ENCODE measurements at regions not wholly inside any gene's neighbourhood (a gene's known extent, or its start where the extent isn't known, plus 50 kb on each side); places are given as distances from the start of the nearest gene placed in this dataset.

- ChIA-PET CTCF (no interaction called here), POLR2A (no interaction called here)
- DNase-seq (ENCODE audit: low read depth, low spot score): no peak
- no peak for TF ChIP-seq CTCF (IDR thresholded peaks at IDR 0.05; ENCODE audit: insufficient read depth, low read length, missing control alignments)
- H3K4me3 ChIP-seq (ENCODE audit: low read depth, low read length): no peak overlapping the region
These were observed 73.9 kb upstream of the NR5A2 start for GRCh38 chr1:199953651-199954050.

- no peak overlapping the region for H3K4me3 ChIP-seq (ENCODE audit: low read depth, low read length)
- no peak for TF ChIP-seq CTCF (IDR thresholded peaks at IDR 0.05; ENCODE audit: insufficient read depth, low read length, missing control alignments)
- ChIA-PET CTCF (no interaction called here), POLR2A (no interaction called here)
- DNase-seq (ENCODE audit: low read depth, low spot score): no peak
These were observed 72.8 kb upstream of the NR5A2 start for GRCh38 chr1:199954699-199955098.

DNA sequence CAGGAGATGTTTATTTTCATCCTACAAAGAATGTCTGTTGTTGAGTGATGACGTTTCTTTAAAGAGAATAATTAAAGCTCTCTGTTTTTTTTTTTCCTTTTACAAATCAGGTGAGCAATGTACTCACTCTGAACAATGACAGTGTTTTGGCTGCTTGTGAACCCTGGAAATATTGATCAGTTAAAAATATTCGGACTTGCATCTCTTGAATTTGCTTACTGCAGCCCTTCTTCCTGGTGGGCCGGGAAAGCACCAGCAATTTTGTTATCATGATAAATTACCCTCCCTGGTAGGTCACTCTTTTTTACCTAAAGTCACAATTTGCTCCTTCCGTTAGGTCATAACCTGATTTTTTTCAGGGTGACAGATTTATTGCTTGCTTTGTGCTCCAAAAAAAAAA, 72.3 kb upstream of the NR5A2 start:
- no peak overlapping the region for H3K4me3 ChIP-seq (ENCODE audit: low read depth, low read length)
- DNase-seq (ENCODE audit: low read depth, low spot score): no peak
- no peak for TF ChIP-seq CTCF (IDR thresholded peaks at IDR 0.05; ENCODE audit: insufficient read depth, low read length, missing control alignments)
- ChIA-PET POLR2A (no interaction called here), CTCF (interaction anchor here (0.6 to 1.1 kb wide), 2 partner anchors 10 to 48 kb away, joined by 3 to 4 read pairs; no protein-coding TSS in a partner anchor)

DNA sequence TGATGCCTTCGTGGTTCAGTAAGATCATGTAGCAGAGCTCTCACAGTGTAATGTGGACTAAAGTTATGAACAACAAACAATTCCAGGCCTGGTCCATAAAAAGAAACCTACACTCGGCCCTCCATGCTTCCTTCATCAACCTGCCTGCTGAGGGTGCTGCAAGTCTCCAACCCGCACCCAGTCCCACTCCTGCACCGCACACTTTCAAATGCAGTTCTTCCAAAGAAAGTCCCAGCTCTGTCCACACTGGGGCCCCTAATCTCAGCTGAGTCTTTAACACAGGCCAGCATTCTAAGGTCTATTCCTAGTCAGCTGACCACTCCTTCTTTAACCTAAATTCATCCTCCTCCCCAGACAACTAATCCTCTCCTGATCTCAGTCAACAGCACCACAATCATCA, 71.5 kb upstream of the NR5A2 start:
- POLR2A ChIA-PET: no interaction called here

GRCh38 chr1:199959033-199959774, 68.3 kb upstream of the NR5A2 start:
- CTCF ChIA-PET: interaction anchor here (0.6 kb wide), 1 partner anchor 40 kb away, joined by 3 read pairs; no protein-coding TSS in a partner anchor
- H3K4me3 ChIP-seq (ENCODE audit: low read depth, low read length): no peak overlapping the region
- no peak for DNase-seq (ENCODE audit: low read depth, low spot score)
- POLR2A ChIA-PET: no interaction called here
- TF ChIP-seq CTCF (IDR thresholded peaks at IDR 0.05; ENCODE audit: insufficient read depth, low read length, missing control alignments): no peak

More for the DNA sequence above, 71.5 kb upstream of the NR5A2 start:
- TF ChIP-seq CTCF (IDR thresholded peaks at IDR 0.05; ENCODE audit: insufficient read depth, low read length, missing control alignments): no peak
- no peak overlapping the region for H3K4me3 ChIP-seq (ENCODE audit: low read depth, low read length)
- CTCF ChIA-PET: interaction anchor here (0.6 to 1.1 kb wide), 2 partner anchors 11 to 49 kb away, joined by 3 to 4 read pairs; no protein-coding TSS in a partner anchor
- no peak for DNase-seq (ENCODE audit: low read depth, low spot score)

- ChIA-PET CTCF (no interaction called here), POLR2A (no interaction called here)
- no peak overlapping the region for H3K4me3 ChIP-seq (ENCODE audit: low read depth, low read length)
- TF ChIP-seq CTCF (IDR thresholded peaks at IDR 0.05; ENCODE audit: insufficient read depth, low read length, missing control alignments): no peak
- DNase-seq (ENCODE audit: low read depth, low spot score): no peak
These were observed 67.8 kb upstream of the NR5A2 start for GRCh38 chr1:199959775-199960110.

Data from AG04449 (cell line).